GM13976 (cell line): ENCODE measurements at regions not wholly inside any gene's neighbourhood (a gene's known extent, or its start where the extent isn't known, plus 50 kb on each side); places are given as distances from the start of the nearest gene placed in this dataset.
"Not testable (repeated sequence)": the region's sequence is repeated elsewhere in the genome, so short reads cannot be mapped to it uniquely, and the experiment has no call there.

Experiments
- DNase-seq: peaks from one replicate; pipeline ENCODE4 v3.0.0; 2012; ENCODE audit warnings: low spot score
- CTCF ChIP-seq: IDR thresholded peaks from 2 replicates; pipeline ENCODE4 v1.5.1; 2012; ENCODE audit warnings: borderline replicate concordance, mild to moderate bottlenecking; ENCODE audit not compliant: insufficient read depth; ENCODE audit errors: extremely low read depth, missing control alignments, control extremely low read depth
- in situ Hi-C: fragments of 300-500 bp; cut with MboI; formaldehyde crosslinking; loops from one replicate; pipeline ENCODE4 v1.12.0; 2022; ENCODE audit warnings: low sequenced_read_pairs, mixed read lengths, inconsistent platforms; ENCODE audit not compliant: unreplicated experiment

GRCh38 chr7:21338728-21339164 is 89.1 kb upstream of the SP4 start:
- in situ Hi-C loops = no loop called here
- DNase-seq = no peak
- TF ChIP-seq CTCF = no peak

GRCh38 chr7:21344900-21345299 is 83.0 kb upstream of the SP4 start:
- in situ Hi-C loops, DNase-seq: not testable (repeated sequence)

GRCh38 chr7:21345361-21345760 is 82.5 kb upstream of the SP4 start:
- no peak for TF ChIP-seq CTCF
- DNase-seq = no peak
- in situ Hi-C loops = no loop called here

- in situ Hi-C loops = no loop called here
- no peak for DNase-seq
- TF ChIP-seq CTCF = no peak
These were observed 81.6 kb upstream of the SP4 start for GRCh38 chr7:21346297-21346696.

GRCh38 chr7:21352540-21353387 is 75.1 kb upstream of the SP4 start:
- in situ Hi-C loops = no loop called here
- peak; percentile 48 for DNase-seq
- TF ChIP-seq CTCF = no peak

GRCh38 chr7:21353388-21353780 is 74.5 kb upstream of the SP4 start:
- TF ChIP-seq CTCF = no peak
- in situ Hi-C loops = no loop called here
- DNase-seq = no peak

GRCh38 chr7:21354284-21354683 is 73.6 kb upstream of the SP4 start:
- in situ Hi-C loops = no loop called here

More at GRCh38 chr7:21354284-21354683, 73.6 kb upstream of the SP4 start:
- DNase-seq = no peak
- TF ChIP-seq CTCF = no peak
